ENCODE measurements at regions not wholly inside any gene's neighbourhood (a gene's known extent, or its start where the extent isn't known, plus 50 kb on each side); places are given as distances from the start of the nearest gene placed in this dataset.

DNA sequence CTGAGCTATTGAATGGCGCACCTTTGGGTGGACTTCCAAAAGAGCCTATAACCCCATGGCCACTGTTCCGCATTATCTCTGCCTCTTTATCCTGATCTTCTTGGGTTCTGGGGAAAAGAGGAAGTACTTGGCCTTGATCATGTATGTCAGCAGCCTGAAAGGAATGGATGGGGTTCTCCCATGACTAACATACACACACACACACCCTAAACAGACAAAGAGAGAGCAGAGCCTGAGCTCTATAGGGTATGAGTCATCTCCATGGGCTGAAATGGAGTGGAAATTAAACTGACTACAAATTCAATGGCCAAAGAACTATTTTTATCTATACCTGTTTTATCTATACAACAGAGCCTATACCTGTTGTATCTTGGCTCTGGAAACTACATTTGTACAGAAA lies 141.5 kb upstream of the MTMR8 start:
- Histone ChIP-seq H3K27me3 (ENCODE audit: insufficient read depth) (no peaks in the 10 kb centered on the region), H3K27ac (ENCODE audit: low read depth) (no peak overlapping the region), H3K4me1 (ENCODE audit: insufficient read depth) (no peaks in the 10 kb centered on the region), H4K20me1 (replicated peaks; ENCODE audit: insufficient read depth) (no peaks in the 10 kb centered on the region), H2AFZ (no peak overlapping the region), H3K36me3 (ENCODE audit: insufficient read depth) (no peaks in the 10 kb centered on the region), H3K4me3 (no peak overlapping the region), H3K79me2 (replicated peaks; ENCODE audit: insufficient read depth) (no peaks in the 10 kb centered on the region), H3K4me2 (no peak overlapping the region), H3K9me2 (ENCODE audit: insufficient read depth) (no peaks in the 10 kb centered on the region), H3F3A (replicated peaks; ENCODE audit: low read depth) (no peaks in the 10 kb centered on the region)
- TF ChIP-seq STAT1 (IDR thresholded peaks at IDR 0.05; ENCODE audit: unreplicated experiment) (no peak), ZNF331 (CRISPR knock-in tag; IDR thresholded peaks at IDR 0.05; ENCODE audit: low read depth) (no peak), JUNB (IDR thresholded peaks at IDR 0.05; ENCODE audit: unreplicated experiment) (no peak)
- TF ChIP-seq, protein P1, sequence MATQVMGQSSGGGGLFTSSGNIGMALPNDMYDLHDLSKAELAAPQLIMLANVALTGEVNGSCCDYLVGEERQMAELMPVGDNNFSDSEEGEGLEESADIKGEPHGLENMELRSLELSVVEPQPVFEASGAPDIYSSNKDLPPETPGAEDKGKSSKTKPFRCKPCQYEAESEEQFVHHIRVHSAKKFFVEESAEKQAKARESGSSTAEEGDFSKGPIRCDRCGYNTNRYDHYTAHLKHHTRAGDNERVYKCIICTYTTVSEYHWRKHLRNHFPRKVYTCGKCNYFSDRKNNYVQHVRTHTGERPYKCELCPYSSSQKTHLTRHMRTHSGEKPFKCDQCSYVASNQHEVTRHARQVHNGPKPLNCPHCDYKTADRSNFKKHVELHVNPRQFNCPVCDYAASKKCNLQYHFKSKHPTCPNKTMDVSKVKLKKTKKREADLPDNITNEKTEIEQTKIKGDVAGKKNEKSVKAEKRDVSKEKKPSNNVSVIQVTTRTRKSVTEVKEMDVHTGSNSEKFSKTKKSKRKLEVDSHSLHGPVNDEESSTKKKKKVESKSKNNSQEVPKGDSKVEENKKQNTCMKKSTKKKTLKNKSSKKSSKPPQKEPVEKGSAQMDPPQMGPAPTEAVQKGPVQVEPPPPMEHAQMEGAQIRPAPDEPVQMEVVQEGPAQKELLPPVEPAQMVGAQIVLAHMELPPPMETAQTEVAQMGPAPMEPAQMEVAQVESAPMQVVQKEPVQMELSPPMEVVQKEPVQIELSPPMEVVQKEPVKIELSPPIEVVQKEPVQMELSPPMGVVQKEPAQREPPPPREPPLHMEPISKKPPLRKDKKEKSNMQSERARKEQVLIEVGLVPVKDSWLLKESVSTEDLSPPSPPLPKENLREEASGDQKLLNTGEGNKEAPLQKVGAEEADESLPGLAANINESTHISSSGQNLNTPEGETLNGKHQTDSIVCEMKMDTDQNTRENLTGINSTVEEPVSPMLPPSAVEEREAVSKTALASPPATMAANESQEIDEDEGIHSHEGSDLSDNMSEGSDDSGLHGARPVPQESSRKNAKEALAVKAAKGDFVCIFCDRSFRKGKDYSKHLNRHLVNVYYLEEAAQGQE (IDR thresholded peaks at IDR 0.05; ENCODE audit: unreplicated experiment): no peak
- no peaks in the 10 kb centered on the region for H3K9me3 Mint-ChIP-seq
- H3K27ac Mint-ChIP-seq: no peak overlapping the region
- ATAC-seq (no peak), DNase-seq (ENCODE audit: low spot score) (no peak)
- no peaks in the 10 kb centered on the region for H3K4me1 Mint-ChIP-seq
- no peaks in the 10 kb centered on the region for H3K36me3 Mint-ChIP-seq (ENCODE audit: low read depth)
- no peaks in the 10 kb centered on the region for H3K27me3 Mint-ChIP-seq (ENCODE audit: insufficient read depth, low read depth, poor library complexity)
- H3K4me3 Mint-ChIP-seq: no peak overlapping the region

All from GM23338 (cell line).